ENCODE measurements at regions not wholly inside any gene's neighbourhood (a gene's known extent, or its start where the extent isn't known, plus 50 kb on each side); places are given as distances from the start of the nearest gene placed in this dataset.
A peak's percentile ranks its signal among the peaks of the same experiment; 100 is the strongest.

GRCh38 chr3:80227216-80227615, 459.4 kb upstream of the ROBO1 start:
- DNase-seq (ENCODE audit: low read depth) = no peak

- no peak for DNase-seq (ENCODE audit: low read depth)
Measured at GRCh38 chr3:80215191-80215590, 447.4 kb upstream of the ROBO1 start.

GRCh38 chr3:80213086-80213485, 445.3 kb upstream of the ROBO1 start:
- DNase-seq (ENCODE audit: low read depth) = no peak

- DNase-seq (ENCODE audit: low read depth) = no peak
Measured at GRCh38 chr3:80192936-80193335, 425.1 kb upstream of the ROBO1 start.

GRCh38 chr3:80190051-80190450, 422.3 kb upstream of the ROBO1 start:
- DNase-seq (ENCODE audit: low read depth) = peak; percentile 74

GRCh38 chr3:80187981-80188380, 420.2 kb upstream of the ROBO1 start:
- peak; percentile 15 for DNase-seq (ENCODE audit: low read depth)

GRCh38 chr3:80159990-80160506, 392.2 kb upstream of the ROBO1 start:
- DNase-seq (ENCODE audit: low read depth) = no peak

- DNase-seq (ENCODE audit: low read depth) = no peak
Measured at GRCh38 chr3:80158332-80158731, 390.5 kb upstream of the ROBO1 start.

GRCh38 chr3:80157546-80157945, 389.7 kb upstream of the ROBO1 start:
- no peak for DNase-seq (ENCODE audit: low read depth)

- no peak for DNase-seq (ENCODE audit: low read depth)
Measured at GRCh38 chr3:80152692-80153091, 384.9 kb upstream of the ROBO1 start.

- no peak for DNase-seq (ENCODE audit: low read depth)
Measured at GRCh38 chr3:80142714-80143113, 374.9 kb upstream of the ROBO1 start.

- no peak for DNase-seq (ENCODE audit: low read depth)
Measured at GRCh38 chr3:80141557-80141956, 373.8 kb upstream of the ROBO1 start.

GRCh38 chr3:80116281-80116680, 348.5 kb upstream of the ROBO1 start:
- no peak for DNase-seq (ENCODE audit: low read depth)

- no peak for DNase-seq (ENCODE audit: low read depth)
Measured at GRCh38 chr3:80114694-80115093, 346.9 kb upstream of the ROBO1 start.

GRCh38 chr3:80113331-80113730, 345.5 kb upstream of the ROBO1 start:
- DNase-seq (ENCODE audit: low read depth) = no peak

- no peak for DNase-seq (ENCODE audit: low read depth)
Measured at GRCh38 chr3:80099559-80100066, 331.8 kb upstream of the ROBO1 start.

- peak; percentile 15 for DNase-seq (ENCODE audit: low read depth)
Measured at GRCh38 chr3:80097674-80098073, 329.9 kb upstream of the ROBO1 start.

GRCh38 chr3:80096909-80097308, 329.1 kb upstream of the ROBO1 start:
- no peak for DNase-seq (ENCODE audit: low read depth)

GRCh38 chr3:80094589-80094988, 326.8 kb upstream of the ROBO1 start:
- DNase-seq (ENCODE audit: low read depth) = peak; percentile 18

- DNase-seq (ENCODE audit: low read depth) = peak; percentile 26
Measured at GRCh38 chr3:80087767-80088166, 320.0 kb upstream of the ROBO1 start.

GRCh38 chr3:80086426-80086825, 318.6 kb upstream of the ROBO1 start:
- no peak for DNase-seq (ENCODE audit: low read depth)

GRCh38 chr3:80079886-80080285, 312.1 kb upstream of the ROBO1 start:
- peak; percentile 10 for DNase-seq (ENCODE audit: low read depth)

GRCh38 chr3:80068459-80068858, 300.7 kb upstream of the ROBO1 start:
- DNase-seq (ENCODE audit: low read depth) = no peak

GRCh38 chr3:80063535-80063934, 295.7 kb upstream of the ROBO1 start:
- no peak for DNase-seq (ENCODE audit: low read depth)
